H1 (cell line): ENCODE measurements at regions not wholly inside any gene's neighbourhood (a gene's known extent, or its start where the extent isn't known, plus 50 kb on each side); places are given as distances from the start of the nearest gene placed in this dataset.

ENCODE experiments used
- CTCF ChIA-PET: fragments of 300-600 bp; sonication (Branson Sonifier 250); formaldehyde crosslinking; loops from one replicate; lab custom pipeline; 2021; ENCODE audit not compliant: partially characterized antibody; lab: Charles Lee
- POLR2A ChIA-PET: fragments of 300-600 bp; sonication (Branson Sonifier 250); formaldehyde crosslinking; loops from one replicate; lab custom pipeline; 2021; ENCODE audit warnings: inconsistent platforms; ENCODE audit not compliant: partially characterized antibody; lab: Charles Lee
- DNase-seq, 2 experiments: peaks; one replicate each; pipeline versions ENCODE4 v3.0.0 to v3.0.0-alpha.2; 2010 to 2022; ENCODE audit warnings: low spot score in 2 of 2, low read depth in 1 of 2, mixed read lengths in 1 of 2
- FAIRE-seq: peaks from 2 replicates; lab custom pipeline; 2011; peaks lifted over from hg19 to GRCh38; lab: Jason Lieb, UNC
- H2AFZ ChIP-seq: 2 replicates; pipeline ENCODE4 v1.8.1; 2012; ENCODE audit warnings: low read length, inconsistent platforms
- H2AK5ac ChIP-seq: 2 replicates; pipeline ENCODE4 v1.6.1; 2013; ENCODE audit warnings: low read depth, low read length
- H2BK120ac ChIP-seq: replicated peaks from 2 replicates; pipeline ENCODE3; 2013; ENCODE audit warnings: low read depth, low read length, inconsistent platforms
- H2BK12ac ChIP-seq: 2 replicates; pipeline ENCODE4 v1.6.1; 2013; ENCODE audit warnings: low read depth, low read length
- H2BK15ac ChIP-seq: 2 replicates; pipeline ENCODE4 v1.6.1; 2013; ENCODE audit warnings: low read length
- H2BK20ac ChIP-seq: 2 replicates; pipeline ENCODE4 v1.6.1; 2013; ENCODE audit warnings: low read length
- H2BK5ac ChIP-seq: 2 replicates; pipeline ENCODE4 v1.6.1; 2013; ENCODE audit warnings: low read depth, low read length
- H3K14ac ChIP-seq: 2 replicates; pipeline ENCODE4 v1.6.1; 2013; ENCODE audit warnings: inconsistent platforms; ENCODE audit not compliant: insufficient read length
- H3K18ac ChIP-seq: 2 replicates; pipeline ENCODE4 v1.6.1; 2013; ENCODE audit warnings: low read length; ENCODE audit errors: extremely low read depth
- H3K23ac ChIP-seq: 2 replicates; pipeline ENCODE4 v1.6.1; 2013; ENCODE audit warnings: inconsistent platforms; ENCODE audit not compliant: insufficient read length
- H3K23me2 ChIP-seq: 2 replicates; pipeline ENCODE4 v1.6.1; 2013; ENCODE audit warnings: low read depth, low read length
- H3K27ac ChIP-seq: 2 replicates; pipeline ENCODE4 v1.6.1; 2011; ENCODE audit warnings: low read depth, low read length, inconsistent platforms
- H3K27me3 ChIP-seq, 4 experiments: replicated peaks in 1 of 4; 1 replicate in 1 of 4; 2 replicates in 3 of 4; pipeline versions ENCODE4 v1.6.1 to v1.8.1; 2011 to 2013; ENCODE audit warnings: low read length in 3 of 4, mild to moderate bottlenecking in 3 of 4, inconsistent platforms in 2 of 4, mixed read lengths in 2 of 4, moderate library complexity in 1 of 4; ENCODE audit not compliant: control insufficient read depth in 3 of 4, insufficient read depth in 3 of 4; ENCODE audit errors: extremely low read depth in 1 of 4
- H3K36me3 ChIP-seq, 4 experiments: 2 replicates each; pipeline versions ENCODE4 v1.6.1 to v1.8.1; 2011 to 2013; ENCODE audit warnings: mild to moderate bottlenecking in 4 of 4, low read length in 3 of 4, moderate library complexity in 2 of 4, control low read depth in 1 of 4, inconsistent platforms in 1 of 4; ENCODE audit not compliant: insufficient read depth in 4 of 4, control insufficient read depth in 2 of 4
- H3K4ac ChIP-seq: replicated peaks from 2 replicates; pipeline ENCODE3; 2013; ENCODE audit warnings: low read length, low read depth, mixed read lengths, inconsistent platforms; ENCODE audit not compliant: insufficient read length
- H3K4me1 ChIP-seq, 4 experiments: replicated peaks in 1 of 4; 1 replicate in 1 of 4; 2 replicates in 3 of 4; pipeline versions ENCODE4 v1.6.1 to v1.8.1; 2011 to 2013; ENCODE audit warnings: low read length in 3 of 4, inconsistent platforms in 2 of 4, mixed read lengths in 1 of 4; ENCODE audit not compliant: insufficient read depth in 4 of 4, control insufficient read depth in 3 of 4
- H3K4me2 ChIP-seq, 2 experiments: 2 replicates each; pipeline versions ENCODE4 v1.6.1 to v1.8.1; 2011 to 2013; ENCODE audit warnings: low read depth in 2 of 2, low read length in 2 of 2, control low read depth in 1 of 2, inconsistent platforms in 1 of 2, mild to moderate bottlenecking in 1 of 2; ENCODE audit not compliant: insufficient read depth in 1 of 2
- H3K4me3 ChIP-seq, 4 experiments: fragments of 200-600, 300-600 bp in 1 of 4; sonication (generic), shearing (Covaris generic), sonication (Bioruptor Twin) in 1 of 4; 2 replicates each; pipeline versions ENCODE4 v1.5.1 to v1.8.1; 2011 to 2016; ENCODE audit warnings: low read length in 4 of 4, low read depth in 3 of 4, control low read depth in 2 of 4, inconsistent platforms in 2 of 4, mild to moderate bottlenecking in 2 of 4, mixed read lengths in 1 of 4, moderate library complexity in 1 of 4; ENCODE audit not compliant: insufficient read depth in 2 of 4; ENCODE audit errors: extremely low read depth in 1 of 4
- H3K56ac ChIP-seq: replicated peaks from 2 replicates; pipeline ENCODE3; 2013; ENCODE audit warnings: low read depth, mild to moderate bottlenecking, mixed read lengths, low read length, inconsistent platforms; ENCODE audit not compliant: insufficient read length
- H3K79me1 ChIP-seq: 2 replicates; pipeline ENCODE4 v1.6.1; 2013; ENCODE audit warnings: low read depth, low read length, control low read depth
- H3K79me2 ChIP-seq, 2 experiments: 2 replicates each; pipeline versions ENCODE4 v1.6.1 to v1.8.1; 2012 to 2013; ENCODE audit warnings: low read length in 2 of 2, mild to moderate bottlenecking in 2 of 2, inconsistent platforms in 1 of 2; ENCODE audit not compliant: insufficient read depth in 2 of 2, control insufficient read depth in 1 of 2
- H3K9ac ChIP-seq, 4 experiments: replicated peaks in 1 of 4; 1 replicate in 1 of 4; 2 replicates in 3 of 4; pipeline versions ENCODE4 v1.6.1 to v1.8.1; 2011 to 2013; ENCODE audit warnings: low read depth in 3 of 4, low read length in 3 of 4, control low read depth in 2 of 4, mild to moderate bottlenecking in 2 of 4, moderate library complexity in 2 of 4, inconsistent platforms in 1 of 4; ENCODE audit errors: extremely low read depth in 1 of 4
- H3K9me3 ChIP-seq, 2 experiments: 2 replicates each; pipeline versions ENCODE4 v1.6.1 to v1.8.1; 2012 to 2013; ENCODE audit warnings: mild to moderate bottlenecking in 2 of 2, moderate library complexity in 2 of 2, control low read depth in 1 of 2, inconsistent platforms in 1 of 2, low read depth in 1 of 2, low read length in 1 of 2, mixed read lengths in 1 of 2; ENCODE audit not compliant: insufficient read depth in 2 of 2
- H4K20me1 ChIP-seq, 2 experiments: replicated peaks in 1 of 2; 2 replicates each; pipeline versions ENCODE3 to v1.8.1; 2011 to 2013; ENCODE audit warnings: inconsistent platforms in 2 of 2, low read length in 2 of 2, mild to moderate bottlenecking in 1 of 2; ENCODE audit not compliant: insufficient read depth in 2 of 2, control insufficient read depth in 1 of 2
- H4K5ac ChIP-seq: 2 replicates; pipeline ENCODE4 v1.6.1; 2013; ENCODE audit warnings: low read length, low read depth, mixed read lengths, inconsistent platforms; ENCODE audit not compliant: insufficient read length
- H4K8ac ChIP-seq: 2 replicates; pipeline ENCODE4 v1.8.0; 2013; ENCODE audit warnings: mild to moderate bottlenecking, moderate library complexity, low read length, inconsistent platforms; ENCODE audit not compliant: insufficient read depth; ENCODE audit errors: extremely low read depth
- H4K91ac ChIP-seq: replicated peaks from 2 replicates; pipeline ENCODE3; 2013; ENCODE audit warnings: low read length, mixed read lengths, inconsistent platforms; ENCODE audit not compliant: insufficient read length
- CTBP2 ChIP-seq: IDR thresholded peaks from 2 replicates; pipeline ENCODE4 v1.7.0; 2011; ENCODE audit warnings: borderline replicate concordance, mild to moderate bottlenecking, moderate library complexity, mixed read lengths, low read length; ENCODE audit not compliant: insufficient read depth, insufficient read length
- RBBP5 ChIP-seq: IDR thresholded peaks from 2 replicates; pipeline ENCODE4 v1.7.1; 2012; ENCODE audit warnings: low read depth, mild to moderate bottlenecking, inconsistent platforms, low read length, moderate library complexity, borderline replicate concordance
- WGBS, 2 experiments: shearing (Covaris generic) in 1 of 2; methylation state at CpG; one replicate each; pipeline versions ENCODE4 v1.1.6 to v1.1.7; 2013 to 2015; ENCODE audit warnings: low lambda C conversion rate in 2 of 2, mixed read lengths in 2 of 2, inconsistent platforms in 1 of 2, low coverage in 1 of 2, missing lambda C conversion rate in 1 of 2; ENCODE audit not compliant: insufficient replicate concordance in 2 of 2, insufficient coverage in 1 of 2, insufficient read length in 1 of 2; ENCODE audit errors: extremely low coverage in 1 of 2, missing lambda C conversion rate in 1 of 2; 5-methylcytosine and 5-hydroxymethylcytosine counted together
- TF ChIP-seq, protein P1 (sequence below): IDR thresholded peaks from 2 replicates; pipeline ENCODE4 v1.6.1; 2012; ENCODE audit warnings: inconsistent platforms

- ChIA-PET POLR2A (no interaction called here), CTCF (no interaction called here)
- 0 out of 4 replicates have a peak overlapping the region, but pooled peaks of 1 of the 2 experiments have one; percentile 3 for H3K4me2 ChIP-seq
- H4K91ac ChIP-seq, result no peak overlapping the region
- H4K20me1 ChIP-seq, result no peaks in the 10 kb centered on the region
- H2AFZ ChIP-seq, result no peak overlapping the region
- H3K4me3 ChIP-seq, result no peak overlapping the region
- no peak overlapping the region for H3K27ac ChIP-seq
- DNase-seq (no peak), FAIRE-seq (no peak)
- no peak overlapping the region for H3K4ac ChIP-seq
- no peak overlapping the region for H4K8ac ChIP-seq
- peaks cover 5 to 9% of the 10 kb centered on the region in 2 experiments; a peak in 2 of 4 replicates for H3K9me3 ChIP-seq
- no peak overlapping the region for H3K18ac ChIP-seq
- no peaks in the 10 kb centered on the region for H3K27me3 ChIP-seq
- H2AK5ac ChIP-seq, result no peak overlapping the region
- no peak overlapping the region for H3K56ac ChIP-seq
- H3K79me2 ChIP-seq, result no peaks in the 10 kb centered on the region
- H3K23ac ChIP-seq, result no peak overlapping the region
- H3K4me1 ChIP-seq, result peaks cover 0 to 4% (median 0%) of the 10 kb centered on the region in 4 experiments; a peak in 1 of 7 replicates
- no peak overlapping the region for H3K14ac ChIP-seq
- H4K5ac ChIP-seq, result no peak overlapping the region
- no peak overlapping the region for H2BK20ac ChIP-seq
- TF ChIP-seq, protein P1, sequence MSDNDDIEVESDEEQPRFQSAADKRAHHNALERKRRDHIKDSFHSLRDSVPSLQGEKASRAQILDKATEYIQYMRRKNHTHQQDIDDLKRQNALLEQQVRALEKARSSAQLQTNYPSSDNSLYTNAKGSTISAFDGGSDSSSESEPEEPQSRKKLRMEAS, result no peak
- TF ChIP-seq CTBP2 (no peak), RBBP5 (no peak)
- 73% methylated on average over 3 of the region's 3 CpGs; no CpG with 5 or more reads in 1 of the 2 experiments for WGBS, 2 experiments
- no peaks in the 10 kb centered on the region for H3K36me3 ChIP-seq
- H2BK5ac ChIP-seq, result no peak overlapping the region
- no peak overlapping the region for H3K9ac ChIP-seq
- no peak overlapping the region for H2BK15ac ChIP-seq
- no peak overlapping the region for H2BK120ac ChIP-seq
- H3K23me2 ChIP-seq, result no peaks in the 10 kb centered on the region
- H3K79me1 ChIP-seq, result no peaks in the 10 kb centered on the region
- no peak overlapping the region for H2BK12ac ChIP-seq
Observed at GRCh38 chr21:35162831-35163230, 113.7 kb upstream of the RUNX1 start.
